Type B pancreatic cell (in vitro differentiated cells): ENCODE measurements at regions not wholly inside any gene's neighbourhood (a gene's known extent, or its start where the extent isn't known, plus 50 kb on each side); places are given as distances from the start of the nearest gene placed in this dataset.

Experiments
- DNase-seq: peaks from one replicate; pipeline ENCODE4 v3.0.0; 2021; ENCODE audit warnings: mixed read lengths; ENCODE audit not compliant: unreplicated experiment; ENCODE audit errors: extremely low spot score
- H3K27ac Mint-ChIP-seq: 2 replicates; pipeline ENCODE4 v1.8.0; 2021; ENCODE audit warnings: mild to moderate bottlenecking, mixed read lengths
- H3K27me3 Mint-ChIP-seq: 2 replicates; pipeline ENCODE4 v1.8.0; 2021; ENCODE audit warnings: mixed read lengths
- H3K36me3 Mint-ChIP-seq: 2 replicates; pipeline ENCODE4 v1.8.0; 2021; ENCODE audit warnings: mixed read lengths
- H3K4me1 Mint-ChIP-seq: one replicate; pipeline ENCODE4 v1.8.0; 2021; ENCODE audit warnings: mixed read lengths; ENCODE audit not compliant: unreplicated experiment
- H3K4me3 Mint-ChIP-seq: 2 replicates; pipeline ENCODE4 v1.8.0; 2021; ENCODE audit warnings: mild to moderate bottlenecking, mixed read lengths
- H3K9me3 Mint-ChIP-seq: 2 replicates; pipeline ENCODE4 v1.8.0; 2021; ENCODE audit warnings: mixed read lengths
- CTCF ChIP-seq: fragments of 200-600 bp; sonication (generic); conservative IDR thresholded peaks from 2 replicates; pipeline ENCODE4 v1.5.0; 2021; ENCODE audit warnings: antibody characterized with exemption, mild to moderate bottlenecking

GRCh38 chr14:94887591-94887990 is 117.7 kb upstream of the GSC start:
- Mint-ChIP-seq H3K36me3 (no peaks in the 10 kb centered on the region), H3K27ac (peak overlapping the region; percentile 77), H3K4me3 (no peak overlapping the region), H3K4me1 (peaks cover 15% of the 10 kb centered on the region), H3K27me3 (peaks cover 13% of the 10 kb centered on the region), H3K9me3 (no peaks in the 10 kb centered on the region)
- TF ChIP-seq CTCF, result no peak
- no peak for DNase-seq

- H3K9me3 Mint-ChIP-seq, result no peaks in the 10 kb centered on the region
- H3K27me3 Mint-ChIP-seq, result peaks cover 11% of the 10 kb centered on the region
- no peak for TF ChIP-seq CTCF
- no peak overlapping the region for H3K27ac Mint-ChIP-seq
- H3K4me1 Mint-ChIP-seq, result peaks cover 18% of the 10 kb centered on the region
- no peak for DNase-seq
- no peak overlapping the region for H3K4me3 Mint-ChIP-seq
- no peaks in the 10 kb centered on the region for H3K36me3 Mint-ChIP-seq
Observed at GRCh38 chr14:94886931-94887330, 117.0 kb upstream of the GSC start.

- no peak for DNase-seq
- H3K9me3 Mint-ChIP-seq, result no peaks in the 10 kb centered on the region
Observed at GRCh38 chr14:94885481-94886155, 115.7 kb upstream of the GSC start.

GRCh38 chr14:94884616-94885230 is 114.8 kb upstream of the GSC start:
- H3K36me3 Mint-ChIP-seq, result no peaks in the 10 kb centered on the region

More at GRCh38 chr14:94885481-94886155, 115.7 kb upstream of the GSC start:
- no peak overlapping the region for H3K4me3 Mint-ChIP-seq
- peak overlapping the region; percentile 23 for H3K27ac Mint-ChIP-seq
- TF ChIP-seq CTCF, result no peak
- peaks cover 8% of the 10 kb centered on the region for H3K27me3 Mint-ChIP-seq
- H3K36me3 Mint-ChIP-seq, result no peaks in the 10 kb centered on the region
- H3K4me1 Mint-ChIP-seq, result peaks cover 19% of the 10 kb centered on the region

GRCh38 chr14:94882401-94882800 is 112.5 kb upstream of the GSC start:
- no peak overlapping the region for H3K4me3 Mint-ChIP-seq
- H3K36me3 Mint-ChIP-seq, result no peaks in the 10 kb centered on the region
- H3K27ac Mint-ChIP-seq, result no peak overlapping the region
- no peaks in the 10 kb centered on the region for H3K9me3 Mint-ChIP-seq
- no peak for TF ChIP-seq CTCF
- no peak for DNase-seq
- H3K27me3 Mint-ChIP-seq, result peaks cover 7% of the 10 kb centered on the region
- peaks cover 12% of the 10 kb centered on the region for H3K4me1 Mint-ChIP-seq

More at GRCh38 chr14:94884616-94885230, 114.8 kb upstream of the GSC start:
- Mint-ChIP-seq H3K27ac (peak overlapping the region; percentile 29), H3K27me3 (peaks cover 8% of the 10 kb centered on the region), H3K4me1 (peaks cover 19% of the 10 kb centered on the region), H3K9me3 (no peaks in the 10 kb centered on the region), H3K4me3 (no peak overlapping the region)
- no peak for TF ChIP-seq CTCF
- DNase-seq, result no peak
